Stomach (tissue), 8 donors: ENCODE measurements at regions not wholly inside any gene's neighbourhood (a gene's known extent, or its start where the extent isn't known, plus 50 kb on each side); places are given as distances from the start of the nearest gene placed in this dataset.

ENCODE experiments used
- DNase-seq, 2 donors: peaks; one replicate each; pipeline versions ENCODE4 v3.0.0 to v3.0.0-alpha.2; 2013 to 2019
- H3K27ac ChIP-seq, 5 donors: fragments of 200-600 bp in 4 of 5; sonication (generic) in 4 of 5; one replicate each; pipeline ENCODE4 v1.5.1; 2013 to 2019; ENCODE audit warnings: mild to moderate bottlenecking in 1 of 5, moderate library complexity in 1 of 5
- H3K27me3 ChIP-seq, 3 donors: fragments of 200-600 bp; sonication (generic); one replicate each; pipeline ENCODE4 v1.5.1; 2017 to 2019; ENCODE audit warnings: mixed run types in 1 of 3
- H3K36me3 ChIP-seq, 4 donors: fragments of 200-600 bp; sonication (generic); 1 replicate in 3 of 4; 2 replicates in 1 of 4; pipeline ENCODE4 v1.5.1; 2016 to 2019
- H3K4me1 ChIP-seq, 4 donors: fragments of 200-600 bp; sonication (generic); one replicate each; pipeline ENCODE4 v1.5.1; 2016 to 2019
- H3K4me3 ChIP-seq, 4 donors: fragments of 200-600 bp; sonication (generic) in 3 of 4; one replicate each; pipeline ENCODE4 v1.5.1; 2016 to 2019; ENCODE audit warnings: mild to moderate bottlenecking in 1 of 4
- H3K9me3 ChIP-seq, 4 donors: fragments of 200-600 bp; sonication (generic); one replicate each; pipeline ENCODE4 v1.5.1; 2016 to 2019
- EP300 ChIP-seq: sonication (generic); formaldehyde crosslinking; IDR thresholded peaks from one replicate; pipeline ENCODE4 v1.6.1; 2017; ENCODE audit warnings: antibody characterized with exemption
- POLR2A ChIP-seq, 4 donors: fragments of 450-650 bp; IDR thresholded peaks; one replicate each; pipeline ENCODE4 v1.6.1; 2016; ENCODE audit warnings: antibody characterized with exemption in 4 of 4, control low read depth in 2 of 4, mild to moderate bottlenecking in 1 of 4, moderate library complexity in 1 of 4
- POLR2AphosphoS5 ChIP-seq, 3 donors: sonication (generic); formaldehyde crosslinking; IDR thresholded peaks; one replicate each; pipeline ENCODE4 v1.6.1; 2016; ENCODE audit warnings: antibody characterized with exemption in 3 of 3
- WGBS, 5 donors: extraction: QIAGEN DNeasy Blood & Tissue Kit in 3 of 5; methylation state at CpG; one replicate each; pipeline versions ENCODE4 v1.1.5 to v1.1.7; 2013 to 2018; 5-methylcytosine and 5-hydroxymethylcytosine counted together
- intact Hi-C: fragments of 100-400 bp; cut with DNase I; formaldehyde crosslinking; loops from one replicate; pipeline ENCODE4 v1.15.1; 2023; ENCODE audit warnings: low total_unique reads
- TF ChIP-seq, protein P1 (sequence below), 7 experiments: fragments of 450-650 bp in 4 of 7; fragments of 200-600 bp in 3 of 7; sonication (generic) in 3 of 7; IDR thresholded peaks; one replicate each; pipeline ENCODE4 v1.5.1; 2016 to 2019; ENCODE audit warnings: antibody characterized with exemption in 7 of 7, control low read depth in 2 of 7, mild to moderate bottlenecking in 1 of 7
- donor health status: healthy with polysubstance abuse.
- donor health status: Bipolar disorder and iron deficiency.
- donor health status: healthy.

GRCh38 chr2:108125581-108125980 lies 114.2 kb upstream of the SULT1C3 start:
- 58 to 90% (median 81%) methylated on average over 1 of the region's 1 CpG for WGBS, 5 donors
- H3K4me3 ChIP-seq, result no peak overlapping the region
- intact Hi-C loops, result no loop called here
- H3K27ac ChIP-seq, result no peak overlapping the region
- H3K9me3 ChIP-seq, result no peaks in the 10 kb centered on the region
- no peak for DNase-seq
- H3K36me3 ChIP-seq, result no peaks in the 10 kb centered on the region
- H3K4me1 ChIP-seq, result no peaks in the 10 kb centered on the region
- no peaks in the 10 kb centered on the region for H3K27me3 ChIP-seq
- TF ChIP-seq, protein P1, sequence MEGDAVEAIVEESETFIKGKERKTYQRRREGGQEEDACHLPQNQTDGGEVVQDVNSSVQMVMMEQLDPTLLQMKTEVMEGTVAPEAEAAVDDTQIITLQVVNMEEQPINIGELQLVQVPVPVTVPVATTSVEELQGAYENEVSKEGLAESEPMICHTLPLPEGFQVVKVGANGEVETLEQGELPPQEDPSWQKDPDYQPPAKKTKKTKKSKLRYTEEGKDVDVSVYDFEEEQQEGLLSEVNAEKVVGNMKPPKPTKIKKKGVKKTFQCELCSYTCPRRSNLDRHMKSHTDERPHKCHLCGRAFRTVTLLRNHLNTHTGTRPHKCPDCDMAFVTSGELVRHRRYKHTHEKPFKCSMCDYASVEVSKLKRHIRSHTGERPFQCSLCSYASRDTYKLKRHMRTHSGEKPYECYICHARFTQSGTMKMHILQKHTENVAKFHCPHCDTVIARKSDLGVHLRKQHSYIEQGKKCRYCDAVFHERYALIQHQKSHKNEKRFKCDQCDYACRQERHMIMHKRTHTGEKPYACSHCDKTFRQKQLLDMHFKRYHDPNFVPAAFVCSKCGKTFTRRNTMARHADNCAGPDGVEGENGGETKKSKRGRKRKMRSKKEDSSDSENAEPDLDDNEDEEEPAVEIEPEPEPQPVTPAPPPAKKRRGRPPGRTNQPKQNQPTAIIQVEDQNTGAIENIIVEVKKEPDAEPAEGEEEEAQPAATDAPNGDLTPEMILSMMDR (IDR thresholded peaks at IDR 0.05), result no peak
- TF ChIP-seq POLR2AphosphoS5 (IDR thresholded peaks at IDR 0.05) (no peak), EP300 (no peak), POLR2A (IDR thresholded peaks at IDR 0.05) (no peak)

- Histone ChIP-seq H3K4me3 (no peak overlapping the region), H3K9me3 (no peaks in the 10 kb centered on the region), H3K27me3 (no peaks in the 10 kb centered on the region), H3K4me1 (no peaks in the 10 kb centered on the region), H3K36me3 (no peaks in the 10 kb centered on the region), H3K27ac (no peak overlapping the region)
- intact Hi-C loops, result no loop called here
- TF ChIP-seq POLR2AphosphoS5 (IDR thresholded peaks at IDR 0.05) (no peak), EP300 (no peak), POLR2A (IDR thresholded peaks at IDR 0.05) (no peak)
- TF ChIP-seq, protein P1 (IDR thresholded peaks at IDR 0.05), result no peak
- DNase-seq, result no peak
- WGBS, 5 donors, result 64 to 85% (median 77%) methylated on average over 4 of the region's 4 CpGs
These were observed 111.5 kb upstream of the SULT1C3 start for GRCh38 chr2:108128249-108128648.

DNA sequence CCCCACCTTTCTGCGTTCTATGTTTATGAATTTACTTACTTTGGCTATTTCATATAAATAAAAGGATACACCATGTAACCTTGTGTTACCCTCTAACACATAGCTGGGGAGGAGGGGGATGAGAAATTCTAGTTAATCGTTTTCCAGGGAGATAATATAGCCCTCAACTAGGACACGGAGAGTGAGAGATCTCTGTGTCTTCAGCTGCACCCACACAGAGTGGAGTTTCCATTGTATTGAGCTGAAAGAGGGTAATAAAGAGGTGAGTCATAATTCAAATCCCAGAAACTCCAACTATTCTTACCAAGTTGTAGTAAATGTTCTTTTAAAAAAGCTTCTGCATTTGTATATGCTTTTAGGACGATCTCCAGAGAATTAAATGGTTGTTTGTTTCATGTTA lies 110.1 kb upstream of the SULT1C3 start:
- Histone ChIP-seq H3K9me3 (no peaks in the 10 kb centered on the region), H3K4me3 (no peak overlapping the region), H3K4me1 (no peaks in the 10 kb centered on the region), H3K27me3 (no peaks in the 10 kb centered on the region), H3K27ac (no peak overlapping the region), H3K36me3 (no peaks in the 10 kb centered on the region)
- WGBS, 5 donors, result 45 to 58% (median 49%) methylated on average over 4 of the region's 4 CpGs
- DNase-seq, result no peak
- TF ChIP-seq POLR2A (IDR thresholded peaks at IDR 0.05) (no peak), POLR2AphosphoS5 (IDR thresholded peaks at IDR 0.05) (no peak), EP300 (no peak)
- intact Hi-C loops, result no loop called here

GRCh38 chr2:108133457-108133856 lies 106.3 kb upstream of the SULT1C3 start:
- Histone ChIP-seq H3K27me3 (no peaks in the 10 kb centered on the region), H3K4me1 (no peaks in the 10 kb centered on the region), H3K4me3 (no peak overlapping the region), H3K27ac (no peak overlapping the region), H3K36me3 (no peaks in the 10 kb centered on the region), H3K9me3 (no peaks in the 10 kb centered on the region)
- no peak for DNase-seq
- TF ChIP-seq, protein P1 (IDR thresholded peaks at IDR 0.05), result no peak
- no peak for TF ChIP-seq POLR2A (IDR thresholded peaks at IDR 0.05)
- WGBS, 5 donors, result 76 to 90% (median 83%) methylated on average over 2 of the region's 2 CpGs
- intact Hi-C loops, result no loop called here

DNA sequence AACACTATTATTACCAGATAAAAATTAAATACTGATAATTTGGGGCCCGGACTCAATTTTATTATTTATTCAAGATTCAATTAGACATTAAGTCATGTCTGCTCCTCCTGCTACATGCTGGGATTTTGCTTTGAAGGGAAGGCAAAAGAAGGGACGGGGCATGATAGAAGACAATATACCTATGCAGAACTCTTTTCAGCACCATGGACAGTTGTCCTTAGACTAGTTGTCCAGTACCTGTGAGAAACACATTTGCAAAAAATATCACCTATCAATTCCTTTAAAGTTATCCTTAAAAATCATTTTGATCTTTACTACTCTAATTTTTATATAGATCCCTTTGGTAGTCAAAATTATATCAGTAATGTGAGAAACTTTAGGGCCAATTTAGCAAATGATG lies 100.2 kb upstream of the SULT1C3 start:
- Histone ChIP-seq H3K27ac (no peak overlapping the region), H3K27me3 (no peaks in the 10 kb centered on the region), H3K4me3 (no peak overlapping the region), H3K4me1 (no peaks in the 10 kb centered on the region), H3K9me3 (no peaks in the 10 kb centered on the region), H3K36me3 (no peaks in the 10 kb centered on the region)
- DNase-seq, result peak in 1 of 2 donors; percentile 69
- intact Hi-C loops, result no loop called here
- TF ChIP-seq POLR2A (IDR thresholded peaks at IDR 0.05) (no peak), POLR2AphosphoS5 (IDR thresholded peaks at IDR 0.05) (no peak), EP300 (no peak)
- TF ChIP-seq, protein P1 (IDR thresholded peaks at IDR 0.05), result no peak
- 31 to 61% (median 38%) methylated on average over 2 of the region's 2 CpGs for WGBS, 5 donors
